ENCODE measurements at regions not wholly inside any gene's neighbourhood (a gene's known extent, or its start where the extent isn't known, plus 50 kb on each side); places are given as distances from the start of the nearest gene placed in this dataset.
"Not testable (repeated sequence)": the region's sequence is repeated elsewhere in the genome, so short reads cannot be mapped to it uniquely, and the experiment has no call there.

DNA sequence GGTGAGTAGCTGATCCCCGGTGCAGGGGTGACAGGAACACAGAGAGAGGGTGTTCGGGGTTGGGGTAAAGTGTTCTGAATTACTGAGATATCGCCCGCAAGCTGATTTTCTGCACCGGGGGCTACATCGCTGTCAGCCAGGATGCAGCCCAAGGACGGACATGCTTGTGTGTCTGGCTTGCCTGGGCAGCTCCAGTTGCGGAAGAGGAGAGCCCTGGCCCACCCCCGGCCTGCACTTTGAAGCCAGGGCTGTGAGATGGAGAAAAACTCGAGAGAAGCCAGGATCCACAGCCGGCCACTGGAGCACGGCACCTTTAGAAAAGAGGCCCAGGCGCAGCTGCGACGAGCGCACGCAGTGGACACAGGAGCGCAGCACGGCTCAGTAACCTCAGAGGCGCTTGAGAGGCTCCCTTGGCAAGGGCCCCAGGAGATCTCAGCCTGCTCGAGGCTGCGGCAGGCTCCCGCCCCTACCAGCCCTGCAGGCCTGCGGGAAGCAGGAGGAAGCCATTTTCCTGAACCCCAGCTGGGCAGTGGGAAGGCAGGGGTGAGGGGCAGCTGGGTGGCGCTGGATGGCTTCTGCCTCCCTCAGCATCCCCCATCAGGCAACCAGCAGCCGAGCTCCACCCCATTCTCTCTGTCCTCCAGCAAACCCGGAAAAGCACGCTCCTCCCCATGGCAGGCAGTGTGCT, 59.2 kb downstream of the C9orf50 start:
- no peak for DNase-seq (ENCODE audit: low spot score)

DNA sequence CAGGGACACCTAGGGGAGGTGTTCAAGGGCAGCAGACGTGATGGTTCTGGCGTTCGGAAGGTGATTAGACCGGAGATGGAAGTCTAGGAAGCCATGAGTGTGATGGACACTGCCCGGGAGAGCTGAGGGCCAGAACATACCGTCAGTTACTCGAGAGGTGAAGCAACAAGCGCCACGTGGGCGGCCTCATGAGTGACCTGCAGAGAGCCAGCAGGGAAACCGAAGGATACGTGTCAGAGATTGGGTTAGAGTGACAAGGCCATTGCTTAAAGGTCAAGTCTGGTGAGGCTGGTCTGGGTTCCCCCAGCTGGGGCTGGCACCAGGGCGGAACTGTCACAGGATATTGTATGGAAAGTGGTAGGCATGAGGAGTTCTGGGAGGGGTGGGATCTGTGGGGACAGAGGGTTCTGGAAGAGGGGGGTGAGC, 60.0 kb downstream of the C9orf50 start:
- no peak for DNase-seq (ENCODE audit: low spot score)

DNA sequence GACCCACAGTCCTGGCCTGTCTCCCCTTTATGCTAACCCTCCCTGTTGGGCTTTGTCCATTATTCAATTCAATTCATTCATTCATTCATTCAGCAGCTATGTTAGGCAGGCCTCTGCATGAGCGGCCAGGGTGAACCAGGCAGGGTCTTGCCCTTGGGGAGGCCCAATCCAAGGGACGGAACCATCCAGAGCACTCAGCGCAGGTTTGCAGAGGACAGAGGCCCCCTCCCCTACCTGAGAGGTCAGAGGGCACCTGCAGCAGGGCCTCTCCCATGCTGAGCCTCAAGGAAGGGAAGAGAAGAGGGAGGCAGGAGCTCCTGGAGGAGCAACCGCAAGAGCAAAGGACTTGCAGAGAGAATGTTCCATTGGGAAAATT, 61.4 kb downstream of the C9orf50 start:
- no peak for DNase-seq (ENCODE audit: low spot score)

DNA sequence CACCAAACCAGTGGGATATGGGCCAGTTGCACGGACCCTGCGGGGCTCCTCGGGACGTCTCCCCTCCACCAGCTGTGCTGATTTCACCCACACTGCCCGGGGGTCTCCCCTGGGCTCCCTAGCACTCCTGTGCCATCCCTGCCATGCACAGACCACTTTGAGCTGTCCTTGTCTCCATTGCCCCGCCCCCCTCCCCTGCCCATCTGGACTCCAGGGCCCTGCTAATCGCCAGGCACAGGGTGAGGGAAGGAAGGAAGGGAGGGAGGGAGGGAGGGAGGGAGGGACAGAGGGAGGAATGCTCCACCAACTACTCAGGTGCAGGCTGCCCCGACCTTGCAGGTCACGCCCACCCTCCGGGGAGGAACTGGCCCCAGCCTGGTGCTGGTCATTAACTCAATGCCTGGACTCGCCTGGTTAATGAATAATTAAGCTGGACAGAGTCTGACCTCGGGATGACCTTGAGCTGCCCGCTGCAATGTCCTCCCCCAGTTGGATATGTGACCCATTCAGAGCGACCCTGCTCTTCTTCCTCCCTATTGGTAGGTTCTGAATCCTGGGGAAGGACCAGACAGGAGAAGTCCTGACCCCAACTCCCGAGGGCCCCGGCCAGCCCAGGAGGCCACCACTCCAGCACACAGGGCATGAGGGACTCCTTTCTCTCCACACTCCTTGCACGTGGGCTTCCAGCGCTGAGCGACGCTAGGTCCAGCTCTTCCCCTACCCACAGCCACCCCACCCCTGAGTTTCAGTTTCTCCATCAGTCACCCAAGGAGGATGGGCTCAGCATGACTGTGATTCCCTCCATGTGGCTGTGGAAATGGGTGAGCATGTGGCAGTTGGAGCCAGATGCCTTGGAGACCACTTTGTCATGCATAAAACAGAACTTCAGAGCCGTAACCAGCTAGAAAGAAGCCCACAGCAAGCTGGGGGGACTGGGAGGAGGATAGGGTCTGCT, 62.1 kb downstream of the C9orf50 start:
- no peak for DNase-seq (ENCODE audit: low spot score)

DNA sequence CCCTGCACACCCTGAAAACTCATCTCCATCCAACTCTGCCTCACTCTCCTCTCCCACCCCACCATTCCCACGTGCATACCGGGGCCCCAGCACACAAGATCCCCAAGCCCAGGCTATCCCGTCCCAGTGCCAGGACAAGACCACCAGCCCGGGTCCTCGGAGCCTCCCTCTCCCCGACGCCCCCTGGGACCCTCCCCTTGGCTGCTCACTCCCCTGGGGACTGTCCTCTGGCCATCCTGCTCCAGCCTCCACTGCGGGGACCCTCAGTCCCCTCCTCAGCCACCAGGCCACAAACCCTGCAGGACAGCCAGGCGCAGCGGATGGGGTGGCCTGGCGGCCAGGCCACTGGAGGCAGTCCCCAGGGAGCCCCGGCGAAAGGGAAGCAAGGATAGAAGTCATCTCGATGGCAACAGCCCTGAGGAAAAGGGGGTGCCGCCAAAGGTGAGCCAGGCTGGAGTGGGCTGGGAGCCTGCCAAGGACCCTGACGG, 62.8 kb downstream of the C9orf50 start:
- DNase-seq (ENCODE audit: low spot score): no peak

DNA sequence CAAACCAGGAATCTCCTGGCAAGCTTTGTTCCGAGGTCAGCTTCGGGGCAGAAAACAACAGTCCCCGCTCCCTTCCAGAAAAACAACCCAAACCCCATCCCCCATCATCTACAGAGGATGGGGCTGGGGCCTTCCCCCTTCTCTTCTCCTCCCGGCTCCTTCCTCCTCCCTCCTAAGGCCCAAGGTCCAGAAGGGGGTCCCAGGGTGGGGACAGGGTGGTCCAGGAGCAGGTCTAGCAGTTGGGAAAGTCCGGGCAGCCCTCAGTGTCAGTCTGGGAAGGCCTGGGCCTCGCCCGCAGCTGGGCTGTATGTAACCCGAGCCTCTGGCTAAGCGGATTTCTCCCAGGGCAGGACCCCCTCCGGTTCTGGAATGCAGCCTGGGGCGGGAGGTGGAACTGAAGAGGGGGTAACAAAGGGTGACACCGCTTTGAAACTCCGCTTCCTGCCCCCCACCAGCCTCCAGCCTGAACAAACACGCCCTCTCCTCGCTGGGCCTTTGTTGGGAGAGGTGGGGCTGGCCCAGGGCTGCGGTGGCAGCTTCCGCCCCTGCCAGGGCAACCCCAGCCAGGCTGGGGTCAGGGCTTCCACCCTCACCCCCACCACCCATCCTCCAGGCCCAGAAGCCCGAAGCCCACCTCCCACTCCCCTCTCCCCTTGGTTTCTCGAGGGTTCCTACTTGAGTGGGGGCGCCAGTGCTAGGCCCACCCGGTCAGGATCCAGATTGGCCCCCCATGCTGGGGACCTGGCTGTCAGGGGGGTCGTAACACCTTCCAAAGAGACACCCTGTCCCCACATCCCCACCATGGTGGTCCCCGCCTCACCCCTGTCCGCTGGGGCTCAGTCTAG, 63.5 kb downstream of the C9orf50 start:
- no peak for DNase-seq (ENCODE audit: low spot score)

DNA sequence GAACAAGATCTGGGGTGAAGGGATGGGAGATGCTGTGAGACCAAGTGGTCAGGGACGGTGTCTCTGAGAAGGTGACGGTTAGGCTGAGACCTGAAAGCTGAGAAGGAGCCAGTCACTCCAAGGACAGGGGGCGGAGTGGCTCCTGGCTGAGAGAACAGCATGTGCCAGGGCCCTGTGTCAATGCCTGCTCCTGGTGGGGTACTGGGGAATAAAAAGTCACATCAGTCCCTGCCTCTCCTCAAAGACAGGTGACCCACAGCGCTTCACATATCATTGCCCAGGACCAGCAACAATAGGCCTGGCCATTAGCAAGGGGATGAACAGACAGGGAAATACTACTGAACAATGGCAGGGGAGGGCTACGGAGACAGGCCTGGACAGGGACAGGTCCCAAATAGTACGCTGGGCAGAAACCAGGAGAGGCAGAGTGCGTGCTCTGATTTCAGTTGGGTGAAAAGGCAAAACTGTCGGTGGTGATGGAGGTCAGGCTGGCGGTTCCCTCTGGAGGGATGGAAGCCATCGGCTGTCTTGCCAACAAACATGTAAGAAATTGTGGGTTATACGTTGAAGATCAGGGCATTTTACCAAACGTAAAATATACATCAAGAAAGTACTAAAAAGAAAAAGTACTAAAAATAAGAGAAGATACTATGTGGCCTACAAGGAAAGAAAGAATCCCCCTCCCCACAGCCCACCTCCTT, 64.3 kb downstream of the C9orf50 start:
- DNase-seq (ENCODE audit: low spot score): no peak

DNA sequence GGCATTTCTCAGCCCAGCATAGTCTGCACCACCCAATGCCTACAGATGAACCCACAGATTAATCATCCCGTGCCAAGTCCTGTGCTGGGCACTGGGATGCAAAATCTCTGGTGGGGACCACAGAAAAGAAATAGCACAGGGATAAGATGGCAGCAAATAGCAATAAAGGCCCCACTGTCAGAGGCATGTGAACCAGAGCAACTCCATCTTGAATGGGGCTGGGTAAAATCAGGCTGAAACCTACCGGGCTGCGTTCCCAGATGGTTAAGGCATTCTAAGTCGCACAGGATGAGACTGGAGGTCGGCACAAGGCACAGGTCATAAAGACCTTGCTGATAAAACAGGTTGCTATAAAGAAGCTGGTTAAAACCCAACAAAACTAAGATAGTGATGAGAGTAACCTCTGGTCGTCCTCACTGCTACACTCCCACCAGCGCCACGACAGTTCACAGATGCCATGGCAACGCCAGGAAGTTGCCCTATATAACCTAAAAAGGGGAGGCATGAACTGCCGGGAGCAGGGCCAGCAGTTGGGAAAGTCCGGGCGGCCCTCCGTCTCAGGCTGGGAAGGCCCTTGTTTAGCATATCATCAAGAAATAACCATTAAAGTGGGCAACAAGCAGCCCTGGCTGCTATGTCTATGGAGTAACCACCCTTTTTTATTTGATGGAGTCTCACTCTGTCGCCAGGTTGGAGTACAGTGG, 65.2 kb downstream of the C9orf50 start:
- no peak for DNase-seq (ENCODE audit: low spot score)

DNA sequence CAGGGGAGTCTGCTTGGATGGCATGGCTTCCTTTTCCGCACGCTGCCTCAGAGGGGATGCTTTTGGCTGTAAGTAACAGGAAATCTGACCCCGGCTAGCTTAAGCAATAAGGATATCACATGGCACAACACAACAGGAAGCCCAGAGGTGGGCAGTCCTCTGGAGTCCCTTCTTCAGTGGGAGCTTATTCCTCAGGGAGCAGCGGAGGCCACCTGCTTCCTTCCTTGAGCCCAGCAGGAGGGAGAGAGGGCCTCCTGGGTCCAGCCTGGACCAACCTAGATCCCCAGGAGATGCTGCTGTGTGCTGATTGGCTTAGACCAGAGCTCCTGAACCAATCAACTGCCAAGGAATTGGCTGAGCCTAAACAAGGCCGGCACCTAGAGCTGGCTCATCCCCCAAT, 66.3 kb downstream of the C9orf50 start:
- no peak for DNase-seq (ENCODE audit: low spot score)

DNA sequence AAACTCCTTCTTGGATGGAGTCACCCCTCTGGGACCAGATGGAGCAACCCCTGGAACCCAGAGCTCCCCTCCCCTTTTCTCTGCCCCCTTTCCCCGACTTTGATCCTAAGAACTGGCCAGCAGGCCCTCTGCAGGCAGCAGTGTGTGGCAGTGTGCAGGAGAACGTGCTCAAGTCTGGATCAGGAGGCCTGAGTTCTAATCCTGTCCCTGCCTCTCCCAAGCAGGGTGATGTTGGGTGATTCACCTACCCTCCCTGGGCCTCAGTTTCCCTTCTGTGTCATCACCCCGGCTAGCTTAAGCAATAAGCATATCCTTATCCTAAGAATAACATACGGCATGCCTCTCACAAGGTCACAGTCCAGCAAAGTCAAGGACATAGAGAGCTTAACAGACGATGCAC, 67.6 kb downstream of the C9orf50 start:
- no peak for DNase-seq (ENCODE audit: low spot score)

DNA sequence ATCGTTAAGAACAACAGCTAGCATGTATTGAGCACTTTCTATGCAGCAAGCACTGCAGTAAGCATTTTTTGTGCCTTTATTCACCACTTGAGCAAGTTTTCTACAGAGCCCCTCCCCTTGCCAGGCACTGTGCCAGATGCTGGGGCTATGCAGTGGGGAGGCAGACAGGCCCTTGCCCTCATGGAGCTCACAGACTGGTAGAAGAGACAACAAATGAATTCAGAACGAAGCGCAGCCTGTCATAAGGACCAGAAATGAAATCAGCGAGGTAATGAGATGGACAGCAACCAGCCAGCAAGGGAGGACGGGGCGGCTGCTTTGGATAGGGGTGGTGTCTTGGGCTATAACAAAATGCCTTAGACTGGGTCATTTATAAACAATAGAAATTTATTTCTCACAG, 68.8 kb downstream of the C9orf50 start:
- DNase-seq (ENCODE audit: low spot score): no peak

DNA sequence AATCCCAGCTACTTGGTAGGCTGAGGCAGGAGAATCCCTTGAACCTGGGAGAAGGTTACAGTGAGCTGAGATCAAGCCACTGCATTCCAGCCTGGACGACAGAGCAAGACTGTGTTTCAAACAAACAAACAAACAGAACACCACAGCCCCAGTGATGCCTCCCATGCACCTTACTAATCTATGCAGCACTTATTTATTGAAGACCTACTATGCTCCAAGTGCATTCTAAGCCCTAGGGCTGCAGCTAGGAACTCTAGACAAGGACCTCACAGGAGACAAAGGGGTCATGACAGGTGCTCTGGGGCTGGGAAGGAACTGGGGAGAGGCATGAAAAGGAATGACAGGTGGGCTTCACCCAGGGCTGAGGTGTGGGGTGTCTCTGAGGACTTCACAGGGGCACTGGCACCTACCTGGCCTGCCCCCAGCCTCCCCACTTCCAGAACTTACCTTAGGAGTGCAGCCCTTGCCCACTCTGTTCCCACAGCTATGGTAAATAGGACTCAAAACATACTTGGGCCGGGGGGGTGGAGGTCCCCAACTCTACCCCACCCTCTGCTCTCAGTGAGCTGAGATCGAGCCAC, 69.4 kb downstream of the C9orf50 start:
- no peak for DNase-seq (ENCODE audit: low spot score)

DNA sequence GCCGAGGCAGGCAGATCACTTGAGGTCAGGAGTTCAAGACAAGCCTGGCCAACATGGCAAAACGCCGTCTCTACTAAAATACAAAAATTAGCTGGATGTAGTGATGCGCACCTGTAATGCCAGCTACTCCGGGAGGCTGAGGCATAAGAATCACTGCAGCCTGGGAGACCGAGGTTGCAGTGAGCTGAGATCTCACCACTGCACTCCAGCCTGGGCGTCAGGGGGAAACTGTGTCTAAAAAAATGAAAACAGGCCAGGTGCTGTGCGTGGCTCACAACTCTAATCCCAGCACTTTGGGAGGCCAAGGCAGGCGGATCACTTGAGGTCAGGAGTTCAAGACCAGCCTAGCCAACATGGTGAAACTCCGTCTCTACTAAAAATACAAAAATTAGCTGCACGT, 69.9 kb downstream of the C9orf50 start:
- not testable (repeated sequence) for DNase-seq (ENCODE audit: low spot score)

DNA sequence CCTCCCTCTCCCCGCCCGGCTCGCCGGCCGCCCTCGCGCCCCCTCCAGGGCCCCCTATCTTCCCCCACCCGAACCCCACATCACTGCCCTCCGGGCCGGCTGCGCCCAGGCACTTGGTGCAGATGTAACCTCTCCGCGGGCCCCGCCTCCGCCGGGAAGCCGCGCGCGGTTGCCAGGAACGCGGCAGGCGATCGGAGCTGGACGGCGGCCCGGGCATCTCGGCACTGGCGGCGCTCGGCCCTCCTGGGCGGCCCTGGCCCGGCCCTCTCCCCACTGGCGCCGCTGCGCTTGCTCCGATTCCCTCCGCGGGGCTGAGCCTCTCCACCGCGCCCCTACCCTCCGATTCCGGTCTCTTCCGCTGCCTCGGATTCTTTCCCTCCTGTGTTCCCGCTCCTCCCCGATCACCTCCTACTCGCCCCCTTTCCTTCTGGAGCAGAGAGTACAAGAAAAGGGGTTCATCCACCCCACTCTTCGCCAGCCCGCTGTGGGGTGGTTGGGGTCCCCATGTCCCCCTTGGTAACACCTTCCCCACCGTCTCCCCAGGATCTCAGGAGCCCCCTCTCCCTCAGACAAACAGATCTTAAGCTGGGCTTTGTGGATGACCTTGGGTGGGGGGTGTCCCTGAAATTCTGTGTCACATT, 70.6 kb downstream of the C9orf50 start:
- peak; percentile 79 for DNase-seq (ENCODE audit: low spot score)

DNA sequence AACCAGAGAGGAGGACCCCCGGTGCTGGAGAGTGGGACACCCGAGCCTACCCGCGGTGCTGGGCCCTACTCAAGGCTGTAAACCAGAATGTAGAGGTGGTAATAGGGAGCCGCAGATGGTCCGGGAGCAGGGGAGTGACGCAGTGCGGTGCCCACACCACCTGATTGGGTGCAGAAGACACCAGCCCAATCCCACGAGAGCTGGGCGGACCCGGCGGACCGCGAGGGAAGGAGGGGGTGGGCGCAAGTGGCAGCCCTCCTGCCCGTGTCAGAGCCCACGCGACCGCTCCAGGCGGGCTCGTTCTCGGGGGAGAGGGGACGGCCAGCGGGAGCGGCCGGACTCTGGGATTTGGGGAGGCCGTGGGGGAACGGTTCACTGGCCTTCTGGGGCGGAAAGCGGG, 71.2 kb downstream of the C9orf50 start:
- peak; percentile 79 for DNase-seq (ENCODE audit: low spot score)

DNA sequence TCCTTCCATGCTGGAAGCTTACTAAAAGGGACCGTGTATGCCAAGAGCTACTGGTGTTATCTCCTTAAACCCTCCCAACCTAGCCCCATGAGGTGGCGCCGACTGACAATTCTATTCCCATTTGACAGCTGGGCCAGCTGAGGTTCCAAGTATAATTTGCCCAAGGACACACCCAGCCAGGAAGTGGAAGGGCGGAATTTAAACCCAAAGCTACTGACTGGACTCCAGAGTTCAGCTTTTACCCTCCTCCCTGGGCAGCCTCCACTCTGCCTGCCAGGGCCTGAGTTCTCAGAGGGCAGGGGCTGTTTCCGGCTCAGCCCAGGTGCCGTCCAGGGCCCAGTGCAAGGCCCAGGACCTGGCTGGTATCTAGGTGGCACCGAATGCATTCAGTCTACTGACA, 71.8 kb downstream of the C9orf50 start:
- DNase-seq (ENCODE audit: low spot score): no peak

DNA sequence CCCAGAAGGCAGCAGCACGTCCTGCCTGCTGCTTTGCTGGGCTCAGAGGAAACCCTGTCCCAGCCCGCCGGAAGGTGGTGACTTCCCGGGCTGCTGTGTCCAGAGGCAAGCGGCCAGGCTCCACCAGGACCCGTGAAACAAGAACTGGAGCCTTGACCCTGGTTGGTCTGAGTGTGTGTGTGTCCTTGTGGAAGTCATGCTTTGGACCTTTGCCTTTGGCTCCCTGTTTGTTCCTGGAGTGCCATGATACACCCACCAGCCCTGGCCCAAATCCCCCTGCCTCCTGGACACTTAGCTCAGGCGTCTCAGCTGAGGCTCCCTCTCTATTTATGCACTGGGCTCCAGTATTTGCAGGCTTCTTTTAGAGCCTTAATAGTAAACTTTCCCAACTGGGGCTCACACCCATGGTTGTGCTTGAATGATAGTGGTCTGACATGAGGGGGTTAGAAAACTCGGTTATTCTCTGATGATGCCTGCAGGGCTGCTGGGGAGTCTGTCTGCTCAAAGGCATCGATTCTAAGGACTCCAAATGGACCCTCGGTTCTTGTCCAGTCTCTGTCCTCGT, 72.2 kb downstream of the C9orf50 start:
- no peak for DNase-seq (ENCODE audit: low spot score)

DNA sequence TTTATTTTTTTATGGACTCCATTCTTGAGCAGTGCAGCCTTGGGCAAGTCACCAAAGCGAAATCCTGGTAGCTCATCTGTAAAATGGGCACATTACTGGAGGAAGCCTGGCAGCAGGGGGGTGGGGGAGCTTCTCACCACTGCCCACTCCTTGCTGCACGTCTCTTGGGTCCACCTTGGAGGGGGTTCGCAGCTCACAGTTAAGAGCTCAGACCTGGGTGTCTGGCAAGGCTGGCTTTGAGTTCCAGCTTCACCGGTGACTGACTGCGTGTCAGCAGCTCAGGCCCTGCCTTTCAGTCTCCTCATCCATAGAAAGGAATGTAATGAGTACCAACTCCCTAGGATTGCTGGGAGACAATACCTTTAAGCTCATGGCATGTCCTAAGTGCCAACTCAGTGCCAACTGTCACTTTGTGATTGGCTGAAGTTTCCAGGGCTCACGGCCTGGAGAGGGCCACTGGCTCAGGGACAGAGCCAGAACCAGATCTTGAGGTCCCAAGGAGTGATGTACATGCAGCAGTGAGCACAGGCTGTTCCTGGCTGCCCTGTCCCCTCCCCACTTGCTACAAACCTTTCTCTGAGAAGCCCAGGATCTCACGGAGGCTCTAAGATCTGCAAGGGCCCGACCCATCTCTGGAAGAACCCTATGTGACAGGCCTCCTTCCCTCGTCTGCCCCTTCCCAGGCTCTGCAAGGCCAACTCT, 72.9 kb downstream of the C9orf50 start:
- DNase-seq (ENCODE audit: low spot score): no peak

DNA sequence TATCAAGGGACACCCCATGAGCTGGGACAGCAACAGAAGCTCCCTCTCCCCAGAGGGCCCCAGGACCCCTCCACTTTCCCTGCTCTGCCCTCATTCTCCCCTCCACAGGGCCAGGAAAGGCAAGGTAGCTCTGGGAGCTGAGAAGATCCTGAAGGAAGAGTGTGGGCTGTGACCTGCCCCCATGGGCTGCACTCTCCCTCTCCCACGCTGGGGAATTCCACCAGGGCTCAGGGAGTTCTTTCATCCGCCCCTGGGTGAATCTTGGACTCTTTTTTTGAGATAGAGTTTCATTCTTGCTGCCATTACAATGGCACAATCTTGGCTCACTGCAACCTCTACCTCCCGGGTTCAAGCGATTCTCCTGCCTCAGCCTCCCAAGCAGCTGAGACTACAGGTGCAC, 73.8 kb downstream of the C9orf50 start:
- no peak for DNase-seq (ENCODE audit: low spot score)

Data from Ammon's horn (tissue), 1 donor.